ELF-1 (cell line): ENCODE measurements at regions not wholly inside any gene's neighbourhood (a gene's known extent, or its start where the extent isn't known, plus 50 kb on each side); places are given as distances from the start of the nearest gene placed in this dataset.

ENCODE experiments used
- DNase-seq: peaks from one replicate; pipeline ENCODE4 v3.0.0-alpha.2; 2016; ENCODE audit warnings: low read depth, low spot score

- DNase-seq = no peak
These were observed 64.8 kb upstream of the AHR start for GRCh38 chr7:17233603-17234002.

- no peak for DNase-seq
These were observed 64.4 kb upstream of the AHR start for GRCh38 chr7:17234030-17234397.

GRCh38 chr7:17234398-17235031, 63.9 kb upstream of the AHR start:
- no peak for DNase-seq

- DNase-seq = no peak
These were observed 62.3 kb upstream of the AHR start for GRCh38 chr7:17236171-17236570.

- DNase-seq = no peak
These were observed 61.8 kb upstream of the AHR start for GRCh38 chr7:17236603-17237002.

- no peak for DNase-seq
These were observed 59.4 kb upstream of the AHR start for GRCh38 chr7:17239046-17239445.

GRCh38 chr7:17239683-17240521, 58.5 kb upstream of the AHR start:
- DNase-seq = no peak

GRCh38 chr7:17242504-17242903, 55.9 kb upstream of the AHR start:
- no peak for DNase-seq

- no peak for DNase-seq
These were observed 53.7 kb upstream of the AHR start for GRCh38 chr7:17244786-17245185.

GRCh38 chr7:17247357-17247756, 51.1 kb upstream of the AHR start:
- no peak for DNase-seq

- no peak for DNase-seq
These were observed 49.9 kb upstream of the AHR start for GRCh38 chr7:17248527-17248926.
